Activated CD8-positive, alpha-beta T cell treated with anti-CD3 and anti-CD28 coated beads for 36 hours (primary cell): ENCODE measurements at regions not wholly inside any gene's neighbourhood (a gene's known extent, or its start where the extent isn't known, plus 50 kb on each side); places are given as distances from the start of the nearest gene placed in this dataset.

Source experiments
- ATAC-seq: fragments of 200-7000 bp; cut with Tn5 transposase; one replicate; pipeline ENCODE4 v1.10.0; 2021; ENCODE audit warnings: mild to moderate bottlenecking, moderate library complexity
- CTCF ChIA-PET: fragments of 350-600 bp; sonication (Branson Sonifier 250); formaldehyde crosslinking; loops from one replicate; lab custom pipeline; 2021; ENCODE audit warnings: antibody characterized with exemption; lab: Charles Lee
- POLR2A ChIA-PET: fragments of 350-600 bp; sonication (Branson Sonifier 250); formaldehyde crosslinking; loops from one replicate; lab custom pipeline; 2021; ENCODE audit warnings: antibody characterized with exemption; lab: Charles Lee
- DNase-seq: peaks from one replicate; pipeline ENCODE4 v3.0.0-alpha.2; 2020
- H3K27ac Mint-ChIP-seq: one replicate; pipeline ENCODE4 v1.8.0; 2021; ENCODE audit warnings: mild to moderate bottlenecking, mixed read lengths
- H3K27me3 Mint-ChIP-seq: one replicate; pipeline ENCODE4 v1.8.0; 2021; ENCODE audit warnings: mixed read lengths
- H3K36me3 Mint-ChIP-seq: one replicate; pipeline ENCODE4 v1.8.0; 2021; ENCODE audit warnings: low read depth, mixed read lengths
- H3K4me1 Mint-ChIP-seq: one replicate; pipeline ENCODE4 v1.8.0; 2021; ENCODE audit warnings: low read depth, mixed read lengths
- H3K4me3 Mint-ChIP-seq: one replicate; pipeline ENCODE4 v1.8.0; 2021; ENCODE audit warnings: mild to moderate bottlenecking, moderate library complexity, mixed read lengths
- H3K9me3 Mint-ChIP-seq: one replicate; pipeline ENCODE4 v1.8.0; 2021; ENCODE audit warnings: mixed read lengths
- CTCF ChIP-seq: fragments of 200-600 bp; IDR thresholded peaks from one replicate; pipeline ENCODE4 v1.8.0; 2022; ENCODE audit warnings: antibody characterized with exemption, mild to moderate bottlenecking
- intact Hi-C: fragments of 100-400 bp; cut with micrococcal nuclease; formaldehyde crosslinking; loops from one replicate; pipeline ENCODE4 v1.10.0; 2022

- no peak for TF ChIP-seq CTCF
- intact Hi-C loops, result no loop called here
- CTCF ChIA-PET, result no interaction called here
- Mint-ChIP-seq H3K4me3 (no peak overlapping the region), H3K27me3 (peaks cover 1% of the 10 kb centered on the region), H3K27ac (no peak overlapping the region), H3K4me1 (no peaks in the 10 kb centered on the region), H3K9me3 (no peaks in the 10 kb centered on the region), H3K36me3 (no peaks in the 10 kb centered on the region)
- no peak for ATAC-seq
- POLR2A ChIA-PET, result no interaction called here
- no peak for DNase-seq
Observed at GRCh38 chr6:100237821-100238220, 226.9 kb downstream of the SIM1 start.

- CTCF ChIA-PET, result no interaction called here
- DNase-seq, result no peak
- intact Hi-C loops, result no loop called here
- no peak overlapping the region for H3K27ac Mint-ChIP-seq
- H3K27me3 Mint-ChIP-seq, result peaks cover 1% of the 10 kb centered on the region
- no peak for TF ChIP-seq CTCF
- no peaks in the 10 kb centered on the region for H3K9me3 Mint-ChIP-seq
- POLR2A ChIA-PET, result no interaction called here
- H3K36me3 Mint-ChIP-seq, result no peaks in the 10 kb centered on the region
- no peaks in the 10 kb centered on the region for H3K4me1 Mint-ChIP-seq
- ATAC-seq, result no peak
- no peak overlapping the region for H3K4me3 Mint-ChIP-seq
Observed at GRCh38 chr6:100236389-100236788, 228.3 kb downstream of the SIM1 start.

- Mint-ChIP-seq H3K36me3 (no peaks in the 10 kb centered on the region), H3K27me3 (peaks cover 3% of the 10 kb centered on the region), H3K4me1 (no peaks in the 10 kb centered on the region), H3K27ac (no peak overlapping the region), H3K4me3 (no peak overlapping the region), H3K9me3 (no peaks in the 10 kb centered on the region)
- no peak for TF ChIP-seq CTCF
- no peak for ATAC-seq
- ChIA-PET POLR2A (no interaction called here), CTCF (no interaction called here)
- intact Hi-C loops, result no loop called here
- DNase-seq, result no peak
Observed at GRCh38 chr6:100235631-100236030, 229.1 kb downstream of the SIM1 start.

- H3K9me3 Mint-ChIP-seq, result no peaks in the 10 kb centered on the region
Observed at GRCh38 chr6:100234625-100235024, 230.1 kb downstream of the SIM1 start.

More at GRCh38 chr6:100234625-100235024, 230.1 kb downstream of the SIM1 start:
- intact Hi-C loops, result no loop called here
- no peaks in the 10 kb centered on the region for H3K4me1 Mint-ChIP-seq
- CTCF ChIA-PET, result no interaction called here
- no peak for ATAC-seq
- H3K27ac Mint-ChIP-seq, result no peak overlapping the region
- peaks cover 11% of the 10 kb centered on the region for H3K27me3 Mint-ChIP-seq
- no peak for DNase-seq
- H3K36me3 Mint-ChIP-seq, result no peaks in the 10 kb centered on the region
- H3K4me3 Mint-ChIP-seq, result no peak overlapping the region
- no peak for TF ChIP-seq CTCF
- POLR2A ChIA-PET, result no interaction called here
